ENCODE measurements at regions not wholly inside any gene's neighbourhood (a gene's known extent, or its start where the extent isn't known, plus 50 kb on each side); places are given as distances from the start of the nearest gene placed in this dataset.

DNA sequence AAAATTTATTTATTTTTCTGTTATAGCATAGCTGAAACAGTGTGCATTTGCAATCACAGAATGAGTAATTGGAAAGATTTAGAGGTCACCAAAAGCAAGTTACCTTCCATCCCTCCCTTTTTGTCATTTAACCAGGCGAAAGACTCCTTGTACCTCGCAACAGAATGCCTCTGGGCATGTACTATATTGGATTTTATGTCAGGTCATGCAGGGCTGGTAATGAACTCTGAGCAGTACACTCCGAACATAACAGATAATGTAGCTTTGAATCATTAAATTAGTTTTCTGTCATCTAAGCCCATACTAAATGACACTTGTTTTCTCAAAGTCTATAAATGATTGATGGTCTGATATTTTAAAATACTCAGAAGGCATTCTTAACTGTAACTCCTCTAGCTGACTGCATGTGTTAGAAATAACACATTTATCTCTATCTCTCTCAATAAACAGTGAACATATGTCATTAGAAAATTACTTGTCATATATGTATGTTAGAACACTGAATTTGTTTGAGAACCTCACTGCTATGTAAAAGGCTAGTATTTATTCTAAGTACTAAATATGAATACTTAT, 541.2 kb downstream of the CDH10 start:
- TF ChIP-seq POLR2A (IDR thresholded peaks at IDR 0.05) = no peak
- TF ChIP-seq, protein P1, sequence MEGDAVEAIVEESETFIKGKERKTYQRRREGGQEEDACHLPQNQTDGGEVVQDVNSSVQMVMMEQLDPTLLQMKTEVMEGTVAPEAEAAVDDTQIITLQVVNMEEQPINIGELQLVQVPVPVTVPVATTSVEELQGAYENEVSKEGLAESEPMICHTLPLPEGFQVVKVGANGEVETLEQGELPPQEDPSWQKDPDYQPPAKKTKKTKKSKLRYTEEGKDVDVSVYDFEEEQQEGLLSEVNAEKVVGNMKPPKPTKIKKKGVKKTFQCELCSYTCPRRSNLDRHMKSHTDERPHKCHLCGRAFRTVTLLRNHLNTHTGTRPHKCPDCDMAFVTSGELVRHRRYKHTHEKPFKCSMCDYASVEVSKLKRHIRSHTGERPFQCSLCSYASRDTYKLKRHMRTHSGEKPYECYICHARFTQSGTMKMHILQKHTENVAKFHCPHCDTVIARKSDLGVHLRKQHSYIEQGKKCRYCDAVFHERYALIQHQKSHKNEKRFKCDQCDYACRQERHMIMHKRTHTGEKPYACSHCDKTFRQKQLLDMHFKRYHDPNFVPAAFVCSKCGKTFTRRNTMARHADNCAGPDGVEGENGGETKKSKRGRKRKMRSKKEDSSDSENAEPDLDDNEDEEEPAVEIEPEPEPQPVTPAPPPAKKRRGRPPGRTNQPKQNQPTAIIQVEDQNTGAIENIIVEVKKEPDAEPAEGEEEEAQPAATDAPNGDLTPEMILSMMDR (IDR thresholded peaks at IDR 0.05) = no peak
